ENCODE measurements at regions not wholly inside any gene's neighbourhood (a gene's known extent, or its start where the extent isn't known, plus 50 kb on each side); places are given as distances from the start of the nearest gene placed in this dataset.

DNA sequence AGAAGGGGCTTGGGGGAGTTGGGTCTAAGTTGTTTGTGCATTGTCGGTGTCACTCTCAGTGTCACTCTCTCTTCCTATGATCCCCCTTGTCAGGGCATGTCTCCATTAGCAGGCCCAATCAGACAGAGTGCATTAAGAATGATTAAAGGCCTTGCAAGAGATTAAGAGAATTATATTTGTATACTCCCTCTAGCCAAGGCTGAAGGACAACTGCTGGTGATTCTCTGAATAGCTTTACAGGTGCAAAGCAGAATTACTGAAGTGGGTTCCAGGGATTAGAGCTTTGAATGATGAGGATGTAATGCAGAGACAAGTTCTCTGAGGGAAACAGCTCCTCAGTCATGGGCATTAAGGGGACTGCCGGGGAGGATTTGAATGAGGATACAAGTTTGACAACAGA is 104.8 kb upstream of the LGALSL start:
- no peak for TF ChIP-seq CTCF (IDR thresholded peaks at IDR 0.05; ENCODE audit: low read depth, low read length, missing control alignments)
- DNase-seq (ENCODE audit: extremely low read depth, low read depth), result no peak

GRCh38 chr2:64350996-64351395 is 103.0 kb upstream of the LGALSL start:
- no peak overlapping the region for H3K4me3 ChIP-seq (replicated peaks; ENCODE audit: low read depth, low read length)
- TF ChIP-seq CTCF (IDR thresholded peaks at IDR 0.05; ENCODE audit: low read depth, low read length, missing control alignments), result no peak
- DNase-seq (ENCODE audit: extremely low read depth, low read depth), result no peak

More for the DNA sequence above, 104.8 kb upstream of the LGALSL start:
- no peak overlapping the region for H3K4me3 ChIP-seq (replicated peaks; ENCODE audit: low read depth, low read length)

DNA sequence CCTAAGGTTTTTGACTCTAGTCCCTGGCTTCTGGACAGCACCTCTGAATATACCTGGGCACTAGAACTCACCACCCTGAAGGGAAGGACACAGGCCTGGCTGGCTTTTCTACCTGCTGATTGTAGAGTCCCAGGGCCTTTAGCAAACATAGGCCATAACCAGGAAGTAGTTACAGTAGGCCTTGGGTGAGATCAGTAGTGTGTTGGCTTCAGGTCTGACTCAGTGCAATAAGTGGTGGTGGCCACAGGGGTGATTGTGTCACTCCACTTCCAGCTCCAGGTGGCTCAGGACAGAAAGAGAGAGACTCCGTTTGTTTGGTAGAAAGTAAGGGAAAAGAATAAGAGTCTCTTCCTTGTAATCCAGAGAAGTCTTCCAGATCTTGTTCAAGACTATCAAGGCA is 101.7 kb upstream of the LGALSL start:
- no peak overlapping the region for H3K4me3 ChIP-seq (replicated peaks; ENCODE audit: low read depth, low read length)
- no peak for DNase-seq (ENCODE audit: extremely low read depth, low read depth)
- TF ChIP-seq CTCF (IDR thresholded peaks at IDR 0.05; ENCODE audit: low read depth, low read length, missing control alignments), result no peak

- TF ChIP-seq CTCF (IDR thresholded peaks at IDR 0.05; ENCODE audit: low read depth, low read length, missing control alignments), result no peak
- no peak overlapping the region for H3K4me3 ChIP-seq (replicated peaks; ENCODE audit: low read depth, low read length)
- DNase-seq (ENCODE audit: extremely low read depth, low read depth), result no peak
Observed at GRCh38 chr2:64354857-64355680, 98.9 kb upstream of the LGALSL start.

DNA sequence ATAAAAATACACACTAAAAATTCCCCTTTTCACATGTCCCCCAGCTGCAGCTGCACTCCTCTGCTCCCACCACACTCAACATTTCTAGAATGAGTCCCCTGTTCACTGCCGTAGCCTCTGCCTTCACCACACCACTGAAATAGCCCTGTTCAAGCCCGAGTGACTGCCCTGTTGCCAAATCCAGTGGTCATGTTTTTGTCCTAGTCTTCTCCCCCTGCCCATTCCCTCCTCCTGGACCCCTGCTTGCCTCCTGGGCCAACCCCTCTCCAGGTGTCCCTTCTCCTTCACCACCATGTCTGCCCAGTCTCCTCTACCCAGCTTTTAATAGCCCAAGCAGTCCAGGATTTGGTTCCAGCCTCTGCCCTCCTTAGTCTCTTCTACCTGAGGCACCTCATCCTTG is 97.1 kb upstream of the LGALSL start:
- no peak for DNase-seq (ENCODE audit: extremely low read depth, low read depth)
- H3K4me3 ChIP-seq (replicated peaks; ENCODE audit: low read depth, low read length), result no peak overlapping the region
- TF ChIP-seq CTCF (IDR thresholded peaks at IDR 0.05; ENCODE audit: low read depth, low read length, missing control alignments), result no peak

GRCh38 chr2:64359171-64359891 is 94.6 kb upstream of the LGALSL start:
- no peak overlapping the region for H3K4me3 ChIP-seq (replicated peaks; ENCODE audit: low read depth, low read length)
- peak; percentile 29 for DNase-seq (ENCODE audit: extremely low read depth, low read depth)
- TF ChIP-seq CTCF (IDR thresholded peaks at IDR 0.05; ENCODE audit: low read depth, low read length, missing control alignments), result no peak
